GM19328 (cell line): ENCODE measurements at regions not wholly inside any gene's neighbourhood (a gene's known extent, or its start where the extent isn't known, plus 50 kb on each side); places are given as distances from the start of the nearest gene placed in this dataset.

Experiments used
- ATAC-seq: cut with Tn5 transposase; IDR thresholded peaks from one replicate; pipeline ENCODE4 v1.9.1; 2021; ENCODE audit warnings: mild to moderate bottlenecking, moderate library complexity; ENCODE audit not compliant: unreplicated experiment

GRCh38 chr2:64396551-64396950 is 57.4 kb upstream of the LGALSL start:
- no peak for ATAC-seq

GRCh38 chr2:64398516-64399129 is 55.3 kb upstream of the LGALSL start:
- ATAC-seq, result no peak

- no peak for ATAC-seq
These were observed 54.4 kb upstream of the LGALSL start for GRCh38 chr2:64399521-64399920.

- ATAC-seq, result no peak
These were observed 53.7 kb upstream of the LGALSL start for GRCh38 chr2:64400105-64400728.

- ATAC-seq, result no peak
These were observed 53.0 kb upstream of the LGALSL start for GRCh38 chr2:64400733-64401528.

- no peak for ATAC-seq
These were observed 52.5 kb upstream of the LGALSL start for GRCh38 chr2:64401529-64401880.

- no peak for ATAC-seq
These were observed 51.1 kb upstream of the LGALSL start for GRCh38 chr2:64402876-64403275.

GRCh38 chr2:64403426-64403825 is 50.5 kb upstream of the LGALSL start:
- no peak for ATAC-seq

GRCh38 chr2:64404002-64404731 is 49.8 kb upstream of the LGALSL start:
- no peak for ATAC-seq
